GM18907 (cell line): ENCODE measurements at regions not wholly inside any gene's neighbourhood (a gene's known extent, or its start where the extent isn't known, plus 50 kb on each side); places are given as distances from the start of the nearest gene placed in this dataset.
"Not testable (repeated sequence)": the region's sequence is repeated elsewhere in the genome, so short reads cannot be mapped to it uniquely, and the experiment has no call there.

Source experiments
- ATAC-seq: cut with Tn5 transposase; IDR thresholded peaks from one replicate; pipeline ENCODE4 v1.9.1; 2021; ENCODE audit warnings: mild to moderate bottlenecking, moderate library complexity; ENCODE audit not compliant: unreplicated experiment

- not testable (repeated sequence) for ATAC-seq
Observed at GRCh38 chr16:79377082-79377481, 223.5 kb downstream of the MAF start.

- ATAC-seq = no peak
Observed at GRCh38 chr16:79375351-79375750, 225.2 kb downstream of the MAF start.

GRCh38 chr16:79372503-79373184 lies 227.9 kb downstream of the MAF start:
- ATAC-seq = no peak

- no peak for ATAC-seq
Observed at GRCh38 chr16:79370736-79371135, 229.8 kb downstream of the MAF start.

- ATAC-seq = no peak
Observed at GRCh38 chr16:79369796-79370195, 230.7 kb downstream of the MAF start.

- no peak for ATAC-seq
Observed at GRCh38 chr16:79367822-79368221, 232.7 kb downstream of the MAF start.

- no peak for ATAC-seq
Observed at GRCh38 chr16:79366635-79367034, 233.9 kb downstream of the MAF start.

GRCh38 chr16:79365702-79366101 lies 234.8 kb downstream of the MAF start:
- no peak for ATAC-seq

- ATAC-seq = no peak
Observed at GRCh38 chr16:79363484-79363883, 237.1 kb downstream of the MAF start.

- no peak for ATAC-seq
Observed at GRCh38 chr16:79363035-79363434, 237.5 kb downstream of the MAF start.

- ATAC-seq = no peak
Observed at GRCh38 chr16:79362300-79362970, 238.1 kb downstream of the MAF start.

GRCh38 chr16:79361132-79361751 lies 239.3 kb downstream of the MAF start:
- no peak for ATAC-seq

- no peak for ATAC-seq
Observed at GRCh38 chr16:79360267-79360666, 240.3 kb downstream of the MAF start.

- no peak for ATAC-seq
Observed at GRCh38 chr16:79359082-79359481, 241.5 kb downstream of the MAF start.

- ATAC-seq = no peak
Observed at GRCh38 chr16:79358188-79358587, 242.3 kb downstream of the MAF start.

GRCh38 chr16:79355600-79356358 lies 244.8 kb downstream of the MAF start:
- ATAC-seq = no peak

- ATAC-seq = no peak
Observed at GRCh38 chr16:79351927-79352326, 248.6 kb downstream of the MAF start.

GRCh38 chr16:79349803-79350202 lies 250.7 kb downstream of the MAF start:
- no peak for ATAC-seq

GRCh38 chr16:79348521-79349306 lies 251.8 kb downstream of the MAF start:
- no peak for ATAC-seq

GRCh38 chr16:79347277-79347676 lies 253.3 kb downstream of the MAF start:
- ATAC-seq = no peak

GRCh38 chr16:79339863-79340262 lies 260.7 kb downstream of the MAF start:
- ATAC-seq = no peak
